ENCODE measurements at regions not wholly inside any gene's neighbourhood (a gene's known extent, or its start where the extent isn't known, plus 50 kb on each side); places are given as distances from the start of the nearest gene placed in this dataset.

DNA sequence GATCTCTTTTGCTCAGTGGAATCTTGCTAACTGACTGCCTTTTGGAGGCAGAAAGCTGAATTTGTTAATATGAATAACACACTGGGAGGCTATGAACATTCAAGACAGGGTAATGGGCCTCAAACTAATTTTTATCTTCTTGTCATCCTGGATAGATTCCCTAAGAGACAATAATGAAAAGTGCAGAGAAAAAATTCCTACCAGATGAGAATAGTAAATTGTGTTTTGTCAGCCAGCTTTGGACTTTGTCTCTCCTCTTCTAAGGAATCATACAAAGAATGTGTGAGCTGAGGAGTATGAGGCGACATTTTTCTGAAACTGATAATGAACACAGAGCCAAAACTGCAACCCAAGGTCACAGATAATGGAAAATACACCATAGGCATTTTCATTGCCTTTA, 649.3 kb downstream of the IQCM start:
- TF ChIP-seq POLR2AphosphoS5 (IDR thresholded peaks at IDR 0.05; ENCODE audit: low read depth, low read length) (no peak), POLR2A (IDR thresholded peaks at IDR 0.05; ENCODE audit: low read depth, low read length) (no peak), TAF1 (IDR thresholded peaks at IDR 0.05; ENCODE audit: low read depth, low read length) (no peak), SPI1 (IDR thresholded peaks at IDR 0.05; ENCODE audit: low read depth, low read length) (no peak), PAX5 (IDR thresholded peaks at IDR 0.05; ENCODE audit: insufficient read depth, low read length, severe bottlenecking) (no peak), POU2F2 (IDR thresholded peaks at IDR 0.05; ENCODE audit: low read depth, low read length) (no peak)
